GM19455 (cell line): ENCODE measurements at regions not wholly inside any gene's neighbourhood (a gene's known extent, or its start where the extent isn't known, plus 50 kb on each side); places are given as distances from the start of the nearest gene placed in this dataset.
A peak's percentile ranks its signal among the peaks of the same experiment; 100 is the strongest.
"Not testable (repeated sequence)": the region's sequence is repeated elsewhere in the genome, so short reads cannot be mapped to it uniquely, and the experiment has no call there.

Experiments
- ATAC-seq: cut with Tn5 transposase; IDR thresholded peaks from one replicate; pipeline ENCODE4 v1.9.1; 2021; ENCODE audit not compliant: unreplicated experiment

- not testable (repeated sequence) for ATAC-seq
These were observed 79.8 kb upstream of the ADGRL1 start for GRCh38 chr19:14285726-14286125.

DNA sequence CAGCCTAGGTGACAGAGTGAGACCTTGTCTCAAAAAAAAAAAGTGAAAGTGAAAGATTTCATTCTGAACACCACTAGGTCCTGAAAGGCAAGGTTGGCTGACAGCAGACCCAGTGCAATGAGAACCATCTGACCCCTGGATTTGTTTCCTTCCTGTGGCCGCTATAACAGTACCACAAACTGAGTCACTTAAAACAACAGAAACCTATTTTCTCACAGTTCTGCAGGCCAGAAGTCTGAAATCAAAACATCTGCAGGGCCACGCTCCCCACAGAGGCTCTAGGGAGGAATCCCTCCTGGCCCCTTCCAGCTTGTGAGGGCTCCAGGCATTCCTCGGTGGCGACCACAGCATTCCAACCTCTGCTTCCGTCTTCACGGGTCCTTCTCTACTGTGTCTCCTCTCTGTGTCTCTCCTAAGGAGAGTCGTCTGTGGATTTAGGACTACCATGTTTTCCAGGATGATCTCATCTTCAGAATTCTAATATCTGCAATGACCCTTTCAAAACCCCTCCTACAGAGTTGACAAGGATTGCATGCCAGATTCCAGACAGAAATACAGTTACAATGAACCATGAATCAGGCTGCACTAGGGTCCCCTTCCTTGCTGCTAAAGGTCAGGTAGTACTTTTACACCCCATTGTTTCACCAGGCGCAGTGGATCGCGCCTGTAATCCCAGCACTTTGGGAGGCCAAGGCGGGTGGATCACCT is 78.0 kb upstream of the ADGRL1 start:
- ATAC-seq, result peak; percentile 82

- not testable (repeated sequence) for ATAC-seq
These were observed 73.3 kb upstream of the ADGRL1 start for GRCh38 chr19:14279270-14279669.

- ATAC-seq, result no peak
These were observed 71.6 kb upstream of the ADGRL1 start for GRCh38 chr19:14277608-14278007.

DNA sequence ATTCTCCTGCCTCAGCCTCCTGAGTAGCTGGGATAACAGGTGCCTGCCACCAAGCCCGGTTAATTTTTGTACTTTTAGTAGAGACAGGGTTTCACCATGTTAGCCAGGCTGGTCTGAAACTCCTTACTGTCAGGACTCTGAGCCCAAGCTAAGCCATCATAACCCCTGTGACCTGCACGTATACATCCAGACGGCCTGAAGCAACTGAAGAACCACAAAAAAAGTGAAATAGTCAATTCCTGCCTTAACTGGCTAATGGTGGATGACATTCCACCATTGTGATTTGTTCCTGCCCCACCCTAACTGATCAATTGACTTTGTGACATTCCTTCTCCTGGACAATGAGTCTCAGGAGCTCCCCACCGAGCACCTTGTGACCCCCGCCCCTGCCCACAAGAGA is 69.9 kb upstream of the ADGRL1 start:
- ATAC-seq, result not testable (repeated sequence)

DNA sequence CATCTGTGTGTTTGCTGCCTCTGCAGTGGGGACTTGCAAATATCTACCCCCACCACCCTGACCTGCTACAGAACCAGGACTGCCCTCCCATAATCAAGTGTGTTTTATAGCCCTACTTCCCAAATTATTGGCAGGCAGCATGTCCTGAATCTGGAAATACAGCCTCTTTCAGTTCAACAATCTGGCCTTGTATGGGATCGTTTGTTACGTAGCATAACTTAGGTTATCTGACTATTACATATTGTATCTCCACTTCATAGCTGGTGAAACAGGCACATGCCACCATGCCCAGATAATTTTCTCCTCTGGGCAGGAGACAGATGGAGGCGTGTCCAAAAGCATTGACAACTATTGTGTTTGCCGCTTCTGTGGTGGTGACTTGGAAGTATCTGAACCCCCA is 66.7 kb upstream of the ADGRL1 start:
- no peak for ATAC-seq

- no peak for ATAC-seq
These were observed 65.9 kb upstream of the ADGRL1 start for GRCh38 chr19:14271840-14272239.

- ATAC-seq, result not testable (repeated sequence)
These were observed 64.6 kb upstream of the ADGRL1 start for GRCh38 chr19:14270557-14270956.

- no peak for ATAC-seq
These were observed 61.3 kb upstream of the ADGRL1 start for GRCh38 chr19:14267224-14267741.

DNA sequence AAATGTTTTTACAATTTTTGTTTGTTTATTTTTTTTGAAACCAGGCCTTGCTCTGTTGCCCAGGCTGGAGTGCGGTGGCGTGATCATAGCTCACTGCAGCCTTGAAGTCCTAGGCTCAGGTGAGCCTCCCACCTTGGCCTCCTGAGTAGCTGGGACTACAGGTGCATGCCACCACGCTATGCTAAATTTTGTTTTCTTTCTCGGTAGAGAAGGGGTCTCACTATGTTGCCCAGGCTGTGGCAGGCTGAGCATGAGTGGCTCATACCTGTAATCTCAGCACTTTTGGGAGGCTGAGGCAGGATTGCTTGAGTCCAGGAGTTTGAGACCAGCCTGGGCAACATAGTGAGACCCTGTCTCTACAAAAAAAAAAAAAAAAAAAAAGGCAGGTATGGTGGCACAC is 60.2 kb upstream of the ADGRL1 start:
- not testable (repeated sequence) for ATAC-seq

GRCh38 chr19:14265290-14266036 is 59.5 kb upstream of the ADGRL1 start:
- no peak for ATAC-seq

DNA sequence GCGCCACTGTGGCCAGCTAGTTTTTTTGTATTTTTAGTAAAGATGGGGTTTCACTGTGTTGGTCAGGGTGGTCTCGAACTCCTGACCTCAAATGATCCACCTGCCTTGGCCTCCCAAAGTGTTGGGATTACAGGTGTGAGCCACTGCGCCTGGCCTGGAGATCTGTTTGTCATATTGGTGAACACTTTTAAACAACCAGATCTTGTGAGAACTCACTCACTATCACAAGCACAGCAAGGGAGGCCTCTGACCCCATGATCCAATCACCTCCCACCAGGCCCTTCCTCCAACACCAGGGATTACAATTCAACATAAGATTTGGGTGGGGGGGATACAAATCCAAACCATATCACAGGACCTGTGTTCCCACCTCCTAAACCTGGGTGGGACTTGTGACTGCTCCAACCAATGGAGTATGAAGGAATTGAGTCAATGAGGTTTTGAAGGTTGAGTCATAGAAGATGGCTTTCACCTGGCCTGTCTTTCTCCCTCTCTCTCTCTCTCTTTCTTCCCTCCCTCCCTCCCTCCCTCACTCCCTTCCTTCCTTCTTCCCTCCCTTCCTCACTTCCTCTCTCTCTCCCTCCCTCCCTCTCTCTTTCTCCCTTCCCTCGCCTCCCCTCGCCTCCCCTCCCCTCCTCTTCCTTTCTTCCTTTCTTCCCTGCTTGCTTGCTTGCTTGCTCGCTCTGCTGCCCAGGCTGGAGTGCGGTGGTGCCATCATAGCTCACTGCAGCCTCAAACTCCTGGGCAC is 50.1 kb upstream of the ADGRL1 start:
- ATAC-seq, result not testable (repeated sequence)
